K562 (cell line): ENCODE measurements at regions not wholly inside any gene's neighbourhood (a gene's known extent, or its start where the extent isn't known, plus 50 kb on each side); places are given as distances from the start of the nearest gene placed in this dataset.

ENCODE experiments used
- ATAC-seq: fragments of 200-7000 bp; cut with Tn5 transposase; 3 replicates; pipeline ENCODE4 v1.9.1; 2020; ENCODE audit warnings: moderate library complexity
- BruUV-seq: library from RNA; stranded (reverse); fragments of 400-500 nt; replicated peaks from 2 replicates; lab custom pipeline; 2021; lab: Mats Ljungman, UMichigan
- CTCF ChIA-PET: fragments of 300-600 bp; formaldehyde crosslinking; extraction: SDS; loops from one replicate; lab custom pipeline; 2021; ENCODE audit warnings: low intra/inter-chr PET ratio; lab: Yijun Ruan, JAX
- POLR2A ChIA-PET: fragments of 300-600, 350-650 bp; sonication (Branson Sonifier 250); formaldehyde crosslinking; extraction: SDS; loops from one replicate; lab custom pipeline; 2021; ENCODE audit warnings: antibody characterized with exemption, inconsistent platforms; lab: Yijun Ruan, JAX
- DNase-seq, 4 experiments: peaks; one replicate each; pipeline versions ENCODE4 v3.0.0 to v3.0.0-alpha.2; 2011 to 2018; ENCODE audit warnings: low spot score in 3 of 4, mixed read lengths in 3 of 4; ENCODE audit errors: extremely low read depth in 1 of 4
- FAIRE-seq: peaks from 2 replicates; lab custom pipeline; 2011; peaks lifted over from hg19 to GRCh38; lab: Jason Lieb, UNC
- H2AFZ ChIP-seq: 2 replicates; pipeline ENCODE4 v1.6.0; 2011; ENCODE audit warnings: low read depth, low read length, control low read depth, inconsistent platforms
- H3K27ac ChIP-seq: fragments of 200-600 bp; 3 replicates; pipeline ENCODE4 v1.8.0; 2011; ENCODE audit warnings: low read depth, mild to moderate bottlenecking, control low read depth, inconsistent platforms, low read length, moderate library complexity, mixed read lengths; ENCODE audit errors: extremely low read depth
- H3K27me3 ChIP-seq, 2 experiments: fragments of 300-600 bp in 1 of 2; 2 replicates in 1 of 2; 3 replicates in 1 of 2; pipeline versions ENCODE4 v1.6.0 to v1.8.0; 2011; ENCODE audit warnings: inconsistent platforms in 2 of 2, low read length in 2 of 2, mild to moderate bottlenecking in 1 of 2, mixed read lengths in 1 of 2, moderate library complexity in 1 of 2; ENCODE audit not compliant: control insufficient read depth in 2 of 2, insufficient read depth in 2 of 2
- H3K36me3 ChIP-seq: fragments of 300-600 bp; 3 replicates; pipeline ENCODE4 v1.8.0; 2011; ENCODE audit warnings: mild to moderate bottlenecking, low read length, inconsistent platforms; ENCODE audit not compliant: control insufficient read depth, insufficient read depth
- H3K4me1 ChIP-seq, 2 experiments: fragments of 200-600 bp in 1 of 2; replicated peaks in 1 of 2; 2 replicates in 1 of 2; 3 replicates in 1 of 2; pipeline versions ENCODE4 v1.5.1 to v1.8.0; 2011; ENCODE audit warnings: inconsistent platforms in 2 of 2, low read length in 2 of 2, mild to moderate bottlenecking in 1 of 2, mixed read lengths in 1 of 2, moderate library complexity in 1 of 2; ENCODE audit not compliant: control insufficient read depth in 2 of 2, insufficient read depth in 2 of 2
- H3K4me2 ChIP-seq: 2 replicates; pipeline ENCODE4 v1.6.1; 2011; ENCODE audit warnings: low read length, control low read depth, inconsistent platforms, mixed read lengths; ENCODE audit not compliant: insufficient read depth
- H3K4me3 ChIP-seq: fragments of 200-600 bp; sonication (generic), shearing (Covaris generic); 2 replicates; pipeline ENCODE4 v1.5.1; 2016; ENCODE audit warnings: control low read depth, inconsistent platforms
- H3K79me2 ChIP-seq: fragments of 200-600 bp; 3 replicates; pipeline ENCODE4 v1.8.0; 2011; ENCODE audit warnings: low read length, inconsistent platforms; ENCODE audit not compliant: control insufficient read depth, insufficient read depth
- H3K9ac ChIP-seq, 2 experiments: 2 replicates each; pipeline versions ENCODE4 v1.6.0 to v1.6.1; 2011; ENCODE audit warnings: low read depth in 2 of 2, low read length in 2 of 2, control low read depth in 1 of 2, inconsistent platforms in 1 of 2, mild to moderate bottlenecking in 1 of 2, mixed read lengths in 1 of 2; ENCODE audit not compliant: insufficient read depth in 1 of 2
- H3K9me1 ChIP-seq: one replicate; pipeline ENCODE4 v1.6.0; 2011; ENCODE audit warnings: inconsistent platforms, mild to moderate bottlenecking, low read length, moderate library complexity; ENCODE audit not compliant: control insufficient read depth, insufficient read depth
- H3K9me3 ChIP-seq: replicated peaks from 2 replicates; pipeline ENCODE4 v1.5.1; 2011; ENCODE audit warnings: low read depth, low read length, inconsistent platforms; ENCODE audit not compliant: control insufficient read depth, insufficient read depth
- H4K20me1 ChIP-seq: replicated peaks from 2 replicates; pipeline ENCODE4 v1.6.1; 2011; ENCODE audit warnings: low read length, inconsistent platforms, mixed read lengths; ENCODE audit not compliant: control insufficient read depth, insufficient read depth
- ESRRB ChIP-seq: fragments of 250-450 bp; sonication (Bioruptor Pico); IDR thresholded peaks from 2 replicates; pipeline ENCODE4 v1.5.0; 2020; ENCODE audit warnings: mild to moderate bottlenecking, moderate library complexity, borderline replicate concordance
- EWSR1 ChIP-seq: fragments of 450-650 bp; IDR thresholded peaks from 2 replicates; pipeline ENCODE4 v1.6.1; 2018; ENCODE audit warnings: borderline replicate concordance, mild to moderate bottlenecking, low read depth, moderate library complexity; ENCODE audit not compliant: partially characterized antibody
- GATAD2A ChIP-seq: fragments of 450-650 bp; IDR thresholded peaks from 2 replicates; pipeline ENCODE4 v1.6.1; 2017
- GTF2E2 ChIP-seq: fragments of 200-800 bp; sonication (Bioruptor generic); IDR thresholded peaks from 2 replicates; pipeline ENCODE4 v1.6.1; 2016; ENCODE audit warnings: missing genetic modification characterization, missing compliant biosample characterization
- HLTF ChIP-seq: fragments of 450-650 bp; IDR thresholded peaks from 2 replicates; pipeline ENCODE4 v1.6.1; 2016
- HMG20A ChIP-seq: fragments of 450-650 bp; formaldehyde crosslinking; conservative IDR thresholded peaks from 2 replicates; pipeline ENCODE4 v1.4.0; 2020; ENCODE audit warnings: mild to moderate bottlenecking, mixed read lengths
- HNRNPUL1 ChIP-seq: fragments of 200-400 bp; formaldehyde crosslinking; IDR thresholded peaks from 2 replicates; pipeline ENCODE4 v1.6.1; 2017; ENCODE audit warnings: low read length
- NBN ChIP-seq: fragments of 450-650 bp; IDR thresholded peaks from 2 replicates; pipeline ENCODE4 v1.6.1; 2016; ENCODE audit warnings: low read depth, mild to moderate bottlenecking
- NCOA2 ChIP-seq, 2 experiments: fragments of 450-650 bp; IDR thresholded peaks; 2 replicates each; pipeline ENCODE4 v1.6.1; 2018; ENCODE audit warnings: mild to moderate bottlenecking in 2 of 2, moderate library complexity in 1 of 2; ENCODE audit not compliant: partially characterized antibody in 2 of 2
- THAP7 ChIP-seq: fragments of 250-450 bp; sonication (Bioruptor Pico); IDR thresholded peaks from 2 replicates; pipeline ENCODE4 v1.5.0; 2021
- U2AF1 ChIP-seq: fragments of 200-400 bp; formaldehyde crosslinking; optimal IDR thresholded peaks from 2 replicates; pipeline ENCODE3; 2017; ENCODE audit warnings: mild to moderate bottlenecking, low read depth, low read length, moderate library complexity
- in situ Hi-C: fragments of 300-500 bp; cut with MboI; formaldehyde crosslinking; loops from 4 replicates; pipeline ENCODE4 v1.15.0; 2018; ENCODE audit warnings: inconsistent platforms, mixed read lengths
- intact Hi-C: fragments of 100-400 bp; cut with micrococcal nuclease; formaldehyde crosslinking; loops from 2 replicates; pipeline ENCODE4 v1.14.2; 2022
- TF ChIP-seq, protein P1 (sequence below), 2 experiments: fragments of 450-650 bp; formaldehyde crosslinking in 1 of 2; IDR thresholded peaks; 2 replicates each; pipeline versions ENCODE4 v1.4.0 to v1.6.1; 2014 to 2020; ENCODE audit warnings: mild to moderate bottlenecking in 2 of 2, borderline replicate concordance in 1 of 2, low read depth in 1 of 2
- TF ChIP-seq, protein P2 (sequence below): sonication (generic); formaldehyde crosslinking; IDR thresholded peaks from 2 replicates; pipeline ENCODE4 v1.9.0; 2022; ENCODE audit warnings: mild to moderate bottlenecking, missing genetic modification reagents

- no peaks in the 10 kb centered on the region for H3K9me3 ChIP-seq
- BruUV-seq, result no TSS peak
Measured at GRCh38 chr9:75456698-75457097, 368.4 kb downstream of the OSTF1 start.

More at GRCh38 chr9:75456698-75457097, 368.4 kb downstream of the OSTF1 start:
- Histone ChIP-seq H3K9me1 (no peaks in the 10 kb centered on the region), H3K79me2 (no peaks in the 10 kb centered on the region), H3K4me1 (no peaks in the 10 kb centered on the region), H3K27ac (no peak overlapping the region), H2AFZ (no peak overlapping the region), H3K9ac (no peak overlapping the region), H3K4me2 (no peak overlapping the region), H3K27me3 (no peaks in the 10 kb centered on the region), H3K36me3 (no peaks in the 10 kb centered on the region), H4K20me1 (no peaks in the 10 kb centered on the region), H3K4me3 (no peak overlapping the region)
- in situ Hi-C loops (no loop called here), intact Hi-C loops (no loop called here)
- ChIA-PET CTCF (no interaction called here), POLR2A (no interaction called here)
- TF ChIP-seq GATAD2A, result no peak
- no peak for TF ChIP-seq GTF2E2 (tag)
- TF ChIP-seq THAP7 (CRISPR knock-in tag), result no peak
- TF ChIP-seq HMG20A (CRISPR knock-in tag), result no peak
- no peak for TF ChIP-seq NBN
- TF ChIP-seq NCOA2 (IDR thresholded peaks at IDR 0.05; ENCODE audit: partially characterized antibody in 2 of 2), result no peak
- TF ChIP-seq HLTF, result no peak
- TF ChIP-seq ESRRB (CRISPR knock-in tag), result no peak
- TF ChIP-seq, protein P1, sequence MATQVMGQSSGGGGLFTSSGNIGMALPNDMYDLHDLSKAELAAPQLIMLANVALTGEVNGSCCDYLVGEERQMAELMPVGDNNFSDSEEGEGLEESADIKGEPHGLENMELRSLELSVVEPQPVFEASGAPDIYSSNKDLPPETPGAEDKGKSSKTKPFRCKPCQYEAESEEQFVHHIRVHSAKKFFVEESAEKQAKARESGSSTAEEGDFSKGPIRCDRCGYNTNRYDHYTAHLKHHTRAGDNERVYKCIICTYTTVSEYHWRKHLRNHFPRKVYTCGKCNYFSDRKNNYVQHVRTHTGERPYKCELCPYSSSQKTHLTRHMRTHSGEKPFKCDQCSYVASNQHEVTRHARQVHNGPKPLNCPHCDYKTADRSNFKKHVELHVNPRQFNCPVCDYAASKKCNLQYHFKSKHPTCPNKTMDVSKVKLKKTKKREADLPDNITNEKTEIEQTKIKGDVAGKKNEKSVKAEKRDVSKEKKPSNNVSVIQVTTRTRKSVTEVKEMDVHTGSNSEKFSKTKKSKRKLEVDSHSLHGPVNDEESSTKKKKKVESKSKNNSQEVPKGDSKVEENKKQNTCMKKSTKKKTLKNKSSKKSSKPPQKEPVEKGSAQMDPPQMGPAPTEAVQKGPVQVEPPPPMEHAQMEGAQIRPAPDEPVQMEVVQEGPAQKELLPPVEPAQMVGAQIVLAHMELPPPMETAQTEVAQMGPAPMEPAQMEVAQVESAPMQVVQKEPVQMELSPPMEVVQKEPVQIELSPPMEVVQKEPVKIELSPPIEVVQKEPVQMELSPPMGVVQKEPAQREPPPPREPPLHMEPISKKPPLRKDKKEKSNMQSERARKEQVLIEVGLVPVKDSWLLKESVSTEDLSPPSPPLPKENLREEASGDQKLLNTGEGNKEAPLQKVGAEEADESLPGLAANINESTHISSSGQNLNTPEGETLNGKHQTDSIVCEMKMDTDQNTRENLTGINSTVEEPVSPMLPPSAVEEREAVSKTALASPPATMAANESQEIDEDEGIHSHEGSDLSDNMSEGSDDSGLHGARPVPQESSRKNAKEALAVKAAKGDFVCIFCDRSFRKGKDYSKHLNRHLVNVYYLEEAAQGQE (IDR thresholded peaks at IDR 0.05; ENCODE audit: borderline replicate concordance), result no peak
- TF ChIP-seq, protein P1 (CRISPR knock-in tag; IDR thresholded peaks at IDR 0.05; ENCODE audit: low read depth), result no peak
- TF ChIP-seq EWSR1, result no peak
- TF ChIP-seq HNRNPUL1, result no peak
- no peak for TF ChIP-seq U2AF1
- TF ChIP-seq, protein P2, sequence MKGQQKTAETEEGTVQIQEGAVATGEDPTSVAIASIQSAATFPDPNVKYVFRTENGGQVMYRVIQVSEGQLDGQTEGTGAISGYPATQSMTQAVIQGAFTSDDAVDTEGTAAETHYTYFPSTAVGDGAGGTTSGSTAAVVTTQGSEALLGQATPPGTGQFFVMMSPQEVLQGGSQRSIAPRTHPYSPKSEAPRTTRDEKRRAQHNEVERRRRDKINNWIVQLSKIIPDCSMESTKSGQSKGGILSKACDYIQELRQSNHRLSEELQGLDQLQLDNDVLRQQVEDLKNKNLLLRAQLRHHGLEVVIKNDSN (CRISPR knock-in tag), result no peak
- ATAC-seq (no peak), FAIRE-seq (no peak), DNase-seq (no peak)
